Inflammatory macrophage (primary cell): ENCODE measurements at regions not wholly inside any gene's neighbourhood (a gene's known extent, or its start where the extent isn't known, plus 50 kb on each side); places are given as distances from the start of the nearest gene placed in this dataset.
"Not testable (repeated sequence)": the region's sequence is repeated elsewhere in the genome, so short reads cannot be mapped to it uniquely, and the experiment has no call there.

ENCODE experiments used
- DNase-seq, 2 donors: peaks; one replicate each; pipeline ENCODE4 v3.0.0-alpha.2; 2020 to 2022

GRCh38 chr3:153268564-153269279 lies 106.7 kb downstream of the RAP2B start:
- no peak for DNase-seq

GRCh38 chr3:153269730-153270129 lies 107.7 kb downstream of the RAP2B start:
- no peak for DNase-seq

- no peak for DNase-seq
Observed at GRCh38 chr3:153273217-153273616, 111.2 kb downstream of the RAP2B start.

GRCh38 chr3:153273767-153274435 lies 111.9 kb downstream of the RAP2B start:
- peak in 1 of 2 donors; percentile 36 for DNase-seq

GRCh38 chr3:153274561-153274960 lies 112.5 kb downstream of the RAP2B start:
- no peak for DNase-seq

GRCh38 chr3:153275514-153275913 lies 113.5 kb downstream of the RAP2B start:
- DNase-seq, result no peak

GRCh38 chr3:153277029-153277428 lies 115.0 kb downstream of the RAP2B start:
- no peak for DNase-seq

GRCh38 chr3:153281236-153281997 lies 119.4 kb downstream of the RAP2B start:
- DNase-seq, result not testable (repeated sequence)

GRCh38 chr3:153282355-153282754 lies 120.3 kb downstream of the RAP2B start:
- DNase-seq, result no peak

- peak; percentile 88 to 92 for DNase-seq
Observed at GRCh38 chr3:153284282-153284938, 122.4 kb downstream of the RAP2B start.

- DNase-seq, result peak; percentile 54 to 66
Observed at GRCh38 chr3:153285194-153285641, 123.2 kb downstream of the RAP2B start.

GRCh38 chr3:153285982-153286381 lies 124.0 kb downstream of the RAP2B start:
- DNase-seq, result peak; percentile 67 to 68

GRCh38 chr3:153287017-153287416 lies 125.0 kb downstream of the RAP2B start:
- peak; percentile 12 to 44 for DNase-seq

- DNase-seq, result peak; percentile 90 to 92
Observed at GRCh38 chr3:153289334-153289808, 127.3 kb downstream of the RAP2B start.

GRCh38 chr3:153290268-153291015 lies 128.4 kb downstream of the RAP2B start:
- peak; percentile 27 to 39 for DNase-seq

- DNase-seq, result peak; percentile 60 to 61
Observed at GRCh38 chr3:153291059-153291685, 129.1 kb downstream of the RAP2B start.

- DNase-seq, result peak; percentile 76 to 84
Observed at GRCh38 chr3:153293265-153293664, 131.2 kb downstream of the RAP2B start.

GRCh38 chr3:153295901-153296300 lies 133.9 kb downstream of the RAP2B start:
- no peak for DNase-seq

GRCh38 chr3:153305189-153305588 lies 143.2 kb downstream of the RAP2B start:
- DNase-seq, result no peak

- DNase-seq, result peak; percentile 51 to 61
Observed at GRCh38 chr3:153311541-153311940, 149.5 kb downstream of the RAP2B start.

GRCh38 chr3:153313302-153313965 lies 151.4 kb downstream of the RAP2B start:
- no peak for DNase-seq
